ENCODE measurements at regions not wholly inside any gene's neighbourhood (a gene's known extent, or its start where the extent isn't known, plus 50 kb on each side); places are given as distances from the start of the nearest gene placed in this dataset.
"Not testable (repeated sequence)": the region's sequence is repeated elsewhere in the genome, so short reads cannot be mapped to it uniquely, and the experiment has no call there.

DNA sequence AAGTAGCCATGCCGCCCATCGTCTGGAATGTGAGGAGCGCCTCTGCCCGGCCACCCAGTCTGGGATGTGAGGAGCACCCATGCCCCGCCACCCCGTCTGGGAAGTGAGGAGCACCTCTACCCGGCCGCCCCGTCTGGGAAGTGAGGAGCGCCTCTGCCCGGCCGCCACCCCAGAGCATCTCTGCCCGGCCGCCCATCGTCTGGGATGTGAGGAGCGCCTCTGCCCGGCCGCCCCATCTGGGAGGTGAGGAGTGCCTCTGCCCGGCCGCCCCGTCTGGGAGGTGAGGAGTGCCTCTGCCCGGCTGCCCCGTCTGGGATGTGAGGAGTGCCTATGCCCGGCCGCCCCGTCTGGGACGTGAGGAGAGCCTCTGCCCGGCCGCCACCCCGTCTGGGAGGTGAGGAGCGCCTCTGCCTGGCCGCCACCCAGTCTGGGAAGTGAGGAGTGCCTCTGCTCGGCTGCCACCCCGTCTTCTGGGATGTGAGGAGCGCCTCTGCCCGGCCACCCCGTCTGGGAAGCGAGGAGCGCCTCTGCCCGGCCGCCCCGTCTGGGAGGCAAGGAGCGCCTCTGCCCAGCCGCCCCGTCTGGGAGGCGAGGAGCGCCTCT lies 126.7 kb upstream of the MED14 start:
- BruUV-seq (replicated peaks); RAD21 ChIA-PET (ENCODE audit: unreplicated experiment); ATAC-seq; H3K4me2 ChIP-seq (ENCODE audit: control insufficient read depth, insufficient read depth); CTCF ChIA-PET; H4K20me1 ChIP-seq (ENCODE audit: control insufficient read depth, insufficient read depth); H3K4me1 ChIP-seq (ENCODE audit: control insufficient read depth, insufficient read depth, low read length); H3K9me3 ChIP-seq (replicated peaks; ENCODE audit: control insufficient read depth, insufficient read depth, low read length); H2AFZ ChIP-seq (ENCODE audit: control insufficient read depth, low read depth, low read length); POLR2A ChIA-PET; intact Hi-C loops (cut with micrococcal nuclease; ENCODE audit: unreplicated experiment); H3K27me3 ChIP-seq (replicated peaks in 1 of 2; ENCODE audit: control insufficient read depth in 2 of 2, insufficient read depth in 2 of 2, low read length in 1 of 2); H3K79me2 ChIP-seq (ENCODE audit: control insufficient read depth, insufficient read depth, low read length); DNase-seq (ENCODE audit: low read depth, low spot score); H3K36me3 ChIP-seq (ENCODE audit: control insufficient read depth in 2 of 2, insufficient read depth in 2 of 2, low read length in 1 of 2); H3K9ac ChIP-seq (ENCODE audit: control insufficient read depth, insufficient read depth, low read length); in situ Hi-C loops (cut with MboI); H3K4me3 ChIP-seq; H3K27ac ChIP-seq (ENCODE audit: control insufficient read depth, insufficient read depth); FAIRE-seq: not testable (repeated sequence)
- WGBS (ENCODE audit: insufficient coverage, insufficient replicate concordance, low lambda C conversion rate, missing lambda C conversion rate), result 90% methylated on average over 44 of the region's 47 CpGs
- SMC1A ChIA-PET (ENCODE audit: uncharacterized antibody, unreplicated experiment), result interaction anchor here (1.6 kb wide), 1 partner anchor 9 kb away, joined by 4 read pairs; no protein-coding TSS in a partner anchor

DNA sequence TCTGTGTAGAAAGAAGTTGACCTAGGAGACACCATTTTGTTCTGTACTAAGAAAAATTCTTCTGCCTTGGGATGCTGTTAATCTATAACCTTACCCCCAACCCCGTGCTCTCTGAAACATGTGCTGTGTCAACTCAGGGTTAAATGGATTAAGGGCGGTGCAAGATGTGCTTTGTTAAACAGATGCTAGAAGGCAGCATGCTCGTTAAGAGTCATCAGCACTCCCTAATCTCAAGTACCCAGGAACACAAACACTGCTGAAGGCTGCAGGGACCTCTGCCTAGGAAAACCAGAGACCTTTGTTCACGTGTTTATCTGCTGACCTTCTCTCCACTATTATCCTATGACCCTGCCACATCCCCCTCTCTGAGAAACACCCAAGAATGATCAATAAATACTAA lies 127.9 kb upstream of the MED14 start:
- H3K79me2 ChIP-seq (ENCODE audit: control insufficient read depth, insufficient read depth, low read length); ATAC-seq; BruUV-seq (replicated peaks); H3K9me3 ChIP-seq (replicated peaks; ENCODE audit: control insufficient read depth, insufficient read depth, low read length); FAIRE-seq; H3K9ac ChIP-seq (ENCODE audit: control insufficient read depth, insufficient read depth, low read length); H2AFZ ChIP-seq (ENCODE audit: control insufficient read depth, low read depth, low read length); H3K4me2 ChIP-seq (ENCODE audit: control insufficient read depth, insufficient read depth); H4K20me1 ChIP-seq (ENCODE audit: control insufficient read depth, insufficient read depth); DNase-seq (ENCODE audit: low read depth, low spot score); intact Hi-C loops (cut with micrococcal nuclease; ENCODE audit: unreplicated experiment); H3K4me1 ChIP-seq (ENCODE audit: control insufficient read depth, insufficient read depth, low read length); H3K27me3 ChIP-seq (replicated peaks in 1 of 2; ENCODE audit: control insufficient read depth in 2 of 2, insufficient read depth in 2 of 2, low read length in 1 of 2); in situ Hi-C loops (cut with MboI); H3K27ac ChIP-seq (ENCODE audit: control insufficient read depth, insufficient read depth); H3K36me3 ChIP-seq (ENCODE audit: control insufficient read depth in 2 of 2, insufficient read depth in 2 of 2, low read length in 1 of 2); H3K4me3 ChIP-seq: not testable (repeated sequence)
- RAD21 ChIA-PET (ENCODE audit: unreplicated experiment), result interaction anchor here (1.5 kb wide), 1 partner anchor 11 kb away, joined by 3 read pairs; no protein-coding TSS in a partner anchor
- SMC1A ChIA-PET (ENCODE audit: uncharacterized antibody, unreplicated experiment), result interaction anchor here (0.7 to 1.3 kb wide), 2 partner anchors 10 to 15 kb away, joined by 3 to 5 read pairs; no protein-coding TSS in a partner anchor
- WGBS (ENCODE audit: insufficient coverage, insufficient replicate concordance, low lambda C conversion rate, missing lambda C conversion rate), result 33% methylated on average over 3 of the region's 4 CpGs
- POLR2A ChIA-PET, result interaction anchor here (1.0 kb wide), 1 partner anchor 13 kb away, joined by 3 read pairs; no protein-coding TSS in a partner anchor
- CTCF ChIA-PET, result interaction anchor here (5.8 kb wide), 1 partner anchor 15 kb away, joined by 27 read pairs; no protein-coding TSS in a partner anchor
